ENCODE measurements at regions not wholly inside any gene's neighbourhood (a gene's known extent, or its start where the extent isn't known, plus 50 kb on each side); places are given as distances from the start of the nearest gene placed in this dataset.

- H3K4me1 ChIP-seq (ENCODE audit: insufficient read depth): no peaks in the 10 kb centered on the region
- H3K4me1 Mint-ChIP-seq: peaks cover 3% of the 10 kb centered on the region; the same call in 2 of the 3 replicates
- H2AFZ ChIP-seq: no peak overlapping the region
- no peak overlapping the region for H3K4me3 Mint-ChIP-seq
- no peak for DNase-seq (ENCODE audit: low spot score)
- no peaks in the 10 kb centered on the region for H3K79me2 ChIP-seq (replicated peaks; ENCODE audit: insufficient read depth)
- no peak for ATAC-seq
- H3K4me2 ChIP-seq: no peak overlapping the region
- no peaks in the 10 kb centered on the region for H3F3A ChIP-seq (replicated peaks; ENCODE audit: low read depth)
- H3K27ac Mint-ChIP-seq: no peak overlapping the region
- TF ChIP-seq EZH2phosphoT487 (IDR thresholded peaks at IDR 0.05; ENCODE audit: unreplicated experiment) (no peak), STAT1 (IDR thresholded peaks at IDR 0.05; ENCODE audit: unreplicated experiment) (no peak), CTCF (conservative IDR thresholded peaks at IDR 0.05; ENCODE audit: low read depth in 2 of 2) (no peak), POLR2AphosphoS5 (IDR thresholded peaks at IDR 0.05; ENCODE audit: low read depth) (no peak), ETS1 (IDR thresholded peaks at IDR 0.05) (no peak), NANOG (IDR thresholded peaks at IDR 0.05; ENCODE audit: borderline replicate concordance) (no peak), REST (IDR thresholded peaks at IDR 0.05; ENCODE audit: unreplicated experiment) (no peak), ZNF114 (CRISPR knock-in tag; IDR thresholded peaks at IDR 0.05) (no peak)
- no peaks in the 10 kb centered on the region for H3K27me3 Mint-ChIP-seq (ENCODE audit: insufficient read depth, low read depth, poor library complexity)
- no peak overlapping the region for H3K4me3 ChIP-seq
- peaks cover 3% of the 10 kb centered on the region; the same call in 1 of the 3 replicates for H3K9me3 Mint-ChIP-seq
- no peaks in the 10 kb centered on the region for H3K36me3 Mint-ChIP-seq (ENCODE audit: low read depth)
- H4K20me1 ChIP-seq (replicated peaks; ENCODE audit: insufficient read depth): no peaks in the 10 kb centered on the region
- H3K27ac ChIP-seq (ENCODE audit: low read depth): no peak overlapping the region
- H3K9me2 ChIP-seq (ENCODE audit: insufficient read depth): no peaks in the 10 kb centered on the region
- H3K27me3 ChIP-seq (ENCODE audit: insufficient read depth): no peaks in the 10 kb centered on the region
- H3K36me3 ChIP-seq (ENCODE audit: insufficient read depth): no peaks in the 10 kb centered on the region
Observed at GRCh38 chr2:188131281-188131680, 160.4 kb upstream of the GULP1 start.

- H3K4me3 Mint-ChIP-seq: no peak overlapping the region
- ATAC-seq (no peak), DNase-seq (ENCODE audit: low spot score) (no peak)
- H3K79me2 ChIP-seq (replicated peaks; ENCODE audit: insufficient read depth): no peaks in the 10 kb centered on the region
- H3K9me2 ChIP-seq (ENCODE audit: insufficient read depth): no peaks in the 10 kb centered on the region
- no peak overlapping the region for H3K4me2 ChIP-seq
- H3K4me3 ChIP-seq: no peak overlapping the region
- H3K36me3 ChIP-seq (ENCODE audit: insufficient read depth): no peaks in the 10 kb centered on the region
- H4K20me1 ChIP-seq (replicated peaks; ENCODE audit: insufficient read depth): no peaks in the 10 kb centered on the region
- no peaks in the 10 kb centered on the region for H3K27me3 ChIP-seq (ENCODE audit: insufficient read depth)
- no peak overlapping the region for H3K27ac ChIP-seq (ENCODE audit: low read depth)
- no peaks in the 10 kb centered on the region for H3F3A ChIP-seq (replicated peaks; ENCODE audit: low read depth)
- no peak overlapping the region for H2AFZ ChIP-seq
- H3K36me3 Mint-ChIP-seq (ENCODE audit: low read depth): peaks cover 3% of the 10 kb centered on the region; the same call in 1 of the 3 replicates
- no peaks in the 10 kb centered on the region for H3K27me3 Mint-ChIP-seq (ENCODE audit: insufficient read depth, low read depth, poor library complexity)
- peaks cover 3% of the 10 kb centered on the region; the same call in 2 of the 3 replicates for H3K4me1 Mint-ChIP-seq
- no peak overlapping the region for H3K27ac Mint-ChIP-seq
- no peaks in the 10 kb centered on the region for H3K4me1 ChIP-seq (ENCODE audit: insufficient read depth)
- H3K9me3 Mint-ChIP-seq: peaks cover 6% of the 10 kb centered on the region; the same call in 1 of the 3 replicates
- TF ChIP-seq ZNF331 (CRISPR knock-in tag; IDR thresholded peaks at IDR 0.05; ENCODE audit: low read depth): no peak
- no peak for TF ChIP-seq POLR2AphosphoS5 (IDR thresholded peaks at IDR 0.05; ENCODE audit: low read depth)
- no peak for TF ChIP-seq CTCF (conservative IDR thresholded peaks at IDR 0.05; ENCODE audit: low read depth in 2 of 2)
- no peak for TF ChIP-seq ZNF114 (CRISPR knock-in tag; IDR thresholded peaks at IDR 0.05)
- TF ChIP-seq JUNB (IDR thresholded peaks at IDR 0.05; ENCODE audit: unreplicated experiment): no peak
- no peak for TF ChIP-seq REST (IDR thresholded peaks at IDR 0.05; ENCODE audit: unreplicated experiment)
Observed at GRCh38 chr2:188132385-188132784, 159.3 kb upstream of the GULP1 start.
